DND-41 (cell line): ENCODE measurements at regions not wholly inside any gene's neighbourhood (a gene's known extent, or its start where the extent isn't known, plus 50 kb on each side); places are given as distances from the start of the nearest gene placed in this dataset.

Source experiments
- CTCF ChIP-seq: IDR thresholded peaks from 2 replicates; pipeline ENCODE4 v1.5.1; 2012; ENCODE audit warnings: borderline replicate concordance, low read length, moderate library complexity, mild to moderate bottlenecking; ENCODE audit not compliant: poor library complexity, severe bottlenecking; ENCODE audit errors: extremely low read depth
- EZH2 ChIP-seq: IDR thresholded peaks from 3 replicates; pipeline ENCODE4 v1.6.1; 2012; ENCODE audit warnings: borderline replicate concordance, low read depth, mild to moderate bottlenecking, moderate library complexity, low read length, inconsistent platforms; ENCODE audit not compliant: severe bottlenecking

- TF ChIP-seq CTCF (peak; percentile 34), EZH2 (no peak)
Observed at GRCh38 chr10:109019001-109019424, 904.3 kb downstream of the XPNPEP1 start.
